Breast epithelium (tissue), 4 donors: ENCODE measurements at regions not wholly inside any gene's neighbourhood (a gene's known extent, or its start where the extent isn't known, plus 50 kb on each side); places are given as distances from the start of the nearest gene placed in this dataset.
"Not testable (repeated sequence)": the region's sequence is repeated elsewhere in the genome, so short reads cannot be mapped to it uniquely, and the experiment has no call there.

Source experiments
- DNase-seq, 2 donors: peaks; one replicate each; pipeline ENCODE4 v3.0.0-alpha.2; 2019; ENCODE audit warnings: low spot score in 2 of 2
- H3K27ac ChIP-seq, 2 donors: fragments of 200-600 bp; sonication (generic) in 1 of 2; one replicate each; pipeline ENCODE4 v1.5.1; 2016 to 2019; ENCODE audit warnings: mild to moderate bottlenecking in 1 of 2
- H3K27me3 ChIP-seq, 2 donors: fragments of 200-600 bp; sonication (generic) in 1 of 2; one replicate each; pipeline versions ENCODE4 v1.5.1 to v1.6.0; 2017 to 2019; ENCODE audit warnings: control low read depth in 1 of 2, mild to moderate bottlenecking in 1 of 2
- H3K36me3 ChIP-seq: fragments of 200-600 bp; one replicate; pipeline ENCODE4 v1.5.1; 2019
- H3K4me1 ChIP-seq, 2 donors: fragments of 200-600 bp; sonication (generic); one replicate each; pipeline ENCODE4 v1.5.1; 2016 to 2019; ENCODE audit warnings: control low read depth in 1 of 2
- H3K4me3 ChIP-seq, 3 donors: fragments of 200-600 bp; sonication (generic); 1 replicate in 2 of 3; 2 replicates in 1 of 3; pipeline ENCODE4 v1.5.1; 2016 to 2019; ENCODE audit warnings: mild to moderate bottlenecking in 3 of 3, moderate library complexity in 2 of 3
- H3K9me3 ChIP-seq, 2 donors: fragments of 200-600 bp; sonication (generic) in 1 of 2; one replicate each; pipeline ENCODE4 v1.5.1; 2016 to 2019; ENCODE audit warnings: control low read depth in 1 of 2
- POLR2A ChIP-seq: fragments of 450-650 bp; IDR thresholded peaks from one replicate; pipeline ENCODE4 v1.6.1; 2016; ENCODE audit warnings: antibody characterized with exemption, mild to moderate bottlenecking, moderate library complexity
- POLR2AphosphoS5 ChIP-seq, 3 donors: sonication (generic); formaldehyde crosslinking; IDR thresholded peaks; one replicate each; pipeline ENCODE4 v1.6.1; 2017; ENCODE audit warnings: antibody characterized with exemption in 3 of 3
- intact Hi-C: fragments of 100-400 bp; cut with DNase I; formaldehyde crosslinking; loops from one replicate; pipeline ENCODE4 v1.15.1; 2023; ENCODE audit warnings: low total_unique reads
- TF ChIP-seq, protein P1 (sequence below), 3 donors: fragments of 450-650 bp; IDR thresholded peaks; one replicate each; pipeline ENCODE4 v1.5.1; 2016 to 2017; ENCODE audit warnings: antibody characterized with exemption in 3 of 3, mild to moderate bottlenecking in 3 of 3, moderate library complexity in 3 of 3

DNA sequence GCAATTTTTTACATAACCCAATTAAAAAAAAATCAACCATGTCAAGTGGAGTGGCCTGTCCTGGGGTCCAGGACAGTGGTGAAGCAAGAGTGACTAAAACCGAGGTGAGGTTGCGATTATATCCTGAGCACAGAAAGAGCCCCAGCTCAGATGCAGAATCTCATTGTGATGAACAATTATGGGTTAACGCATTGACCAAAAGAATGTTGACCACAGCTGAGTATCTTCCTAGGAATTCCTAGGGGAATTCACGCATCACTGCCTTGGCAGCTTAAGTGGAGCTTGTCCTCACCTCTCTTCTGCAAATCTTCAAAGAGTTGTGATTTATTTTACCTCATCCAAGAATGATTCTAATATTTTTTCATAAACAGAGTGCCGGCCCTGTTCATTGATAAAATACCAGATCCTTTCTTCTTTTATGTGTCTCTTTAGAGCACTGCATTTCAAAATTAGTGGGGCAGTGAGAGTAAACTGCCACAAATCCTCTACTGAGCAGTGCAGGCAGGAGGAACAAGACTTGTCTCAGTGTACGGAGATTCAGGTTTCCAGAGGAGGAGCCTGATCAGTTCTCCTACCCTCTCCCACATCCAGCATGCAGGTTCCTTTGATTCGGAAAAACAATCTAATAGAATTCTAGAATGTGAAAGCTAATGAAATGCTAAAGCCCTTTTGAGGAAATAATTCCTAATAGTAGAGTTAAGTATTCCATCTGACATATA lies 60.1 kb upstream of the ZNF184 start:
- TF ChIP-seq POLR2AphosphoS5 (IDR thresholded peaks at IDR 0.05) (no peak), POLR2A (no peak)
- TF ChIP-seq, protein P1, sequence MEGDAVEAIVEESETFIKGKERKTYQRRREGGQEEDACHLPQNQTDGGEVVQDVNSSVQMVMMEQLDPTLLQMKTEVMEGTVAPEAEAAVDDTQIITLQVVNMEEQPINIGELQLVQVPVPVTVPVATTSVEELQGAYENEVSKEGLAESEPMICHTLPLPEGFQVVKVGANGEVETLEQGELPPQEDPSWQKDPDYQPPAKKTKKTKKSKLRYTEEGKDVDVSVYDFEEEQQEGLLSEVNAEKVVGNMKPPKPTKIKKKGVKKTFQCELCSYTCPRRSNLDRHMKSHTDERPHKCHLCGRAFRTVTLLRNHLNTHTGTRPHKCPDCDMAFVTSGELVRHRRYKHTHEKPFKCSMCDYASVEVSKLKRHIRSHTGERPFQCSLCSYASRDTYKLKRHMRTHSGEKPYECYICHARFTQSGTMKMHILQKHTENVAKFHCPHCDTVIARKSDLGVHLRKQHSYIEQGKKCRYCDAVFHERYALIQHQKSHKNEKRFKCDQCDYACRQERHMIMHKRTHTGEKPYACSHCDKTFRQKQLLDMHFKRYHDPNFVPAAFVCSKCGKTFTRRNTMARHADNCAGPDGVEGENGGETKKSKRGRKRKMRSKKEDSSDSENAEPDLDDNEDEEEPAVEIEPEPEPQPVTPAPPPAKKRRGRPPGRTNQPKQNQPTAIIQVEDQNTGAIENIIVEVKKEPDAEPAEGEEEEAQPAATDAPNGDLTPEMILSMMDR (IDR thresholded peaks at IDR 0.05) = no peak
- intact Hi-C loops = no loop called here
- Histone ChIP-seq H3K27me3 (peaks cover 0 to 37% of the 10 kb centered on the region in 2 donors), H3K4me1 (no peaks in the 10 kb centered on the region), H3K9me3 (no peaks in the 10 kb centered on the region), H3K27ac (no peak overlapping the region), H3K36me3 (no peaks in the 10 kb centered on the region), H3K4me3 (no peak overlapping the region)
- no peak for DNase-seq

DNA sequence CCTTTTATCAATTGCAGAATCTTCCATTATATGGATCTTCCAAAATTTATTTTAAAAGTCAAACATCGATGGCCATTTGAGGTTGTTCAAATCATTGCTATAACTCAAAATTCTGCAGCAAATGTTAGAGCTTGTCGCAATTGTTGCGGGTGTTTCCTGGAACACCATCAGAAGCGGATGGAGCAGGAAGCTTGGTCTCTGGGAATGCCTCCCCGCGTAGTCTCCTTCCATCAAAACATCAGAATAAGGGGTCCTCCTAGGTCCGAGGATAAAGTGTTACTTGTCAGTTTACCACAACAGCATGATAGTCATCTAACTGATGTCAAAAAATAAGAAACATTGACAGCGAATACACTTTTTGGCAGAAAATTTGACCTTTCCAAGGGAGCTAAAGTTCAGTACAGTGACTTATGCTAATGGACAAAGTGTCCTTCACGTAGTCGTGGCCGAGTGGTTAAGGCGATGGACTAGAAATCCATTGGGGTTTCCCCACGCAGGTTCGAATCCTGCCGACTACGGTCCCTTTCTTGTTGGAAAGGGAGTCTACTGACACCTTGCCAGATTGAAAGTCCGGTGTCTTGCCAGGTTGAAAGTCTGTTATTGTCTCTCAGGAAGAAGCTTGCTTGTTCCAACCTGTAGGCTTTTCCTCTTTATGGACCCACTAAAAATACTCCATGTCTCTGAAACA lies 59.0 kb upstream of the ZNF184 start:
- Histone ChIP-seq H3K9me3 (no peaks in the 10 kb centered on the region), H3K27ac (no peak overlapping the region), H3K4me1 (no peaks in the 10 kb centered on the region), H3K4me3 (no peak overlapping the region), H3K36me3 (no peaks in the 10 kb centered on the region), H3K27me3 (peaks cover 0 to 32% of the 10 kb centered on the region in 2 donors)
- no peak for TF ChIP-seq POLR2A
- TF ChIP-seq, protein P1 (IDR thresholded peaks at IDR 0.05) = no peak
- intact Hi-C loops = no loop called here
- DNase-seq = no peak

DNA sequence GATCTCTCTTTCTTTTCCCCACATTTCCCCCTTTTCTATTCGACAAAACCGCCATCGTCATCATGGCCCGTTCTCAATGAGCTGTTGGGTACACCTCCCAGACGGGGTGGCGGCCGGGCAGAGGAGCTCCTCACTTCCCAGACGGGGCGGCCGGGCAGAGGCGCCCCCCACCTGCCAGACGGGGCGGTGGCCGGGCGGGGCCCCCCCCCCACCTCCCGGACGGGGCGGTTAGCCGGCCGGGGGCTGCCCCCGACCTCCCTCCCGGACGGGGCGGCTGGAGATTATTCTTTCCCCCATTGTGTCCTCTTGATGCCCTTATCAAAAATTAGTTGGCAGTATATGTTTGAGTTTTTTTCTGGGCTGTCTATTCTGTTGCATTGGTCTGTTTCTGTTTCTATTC lies 56.9 kb upstream of the ZNF184 start:
- not testable (repeated sequence) for H3K27ac ChIP-seq, H3K4me1 ChIP-seq, H3K4me3 ChIP-seq, H3K36me3 ChIP-seq, DNase-seq, H3K9me3 ChIP-seq
- intact Hi-C loops = loop anchor here (10.0 kb wide), 1 partner anchor 745 kb away; no protein-coding TSS in a partner anchor
- peaks cover 0 to 25% of the 10 kb centered on the region in 2 donors for H3K27me3 ChIP-seq

DNA sequence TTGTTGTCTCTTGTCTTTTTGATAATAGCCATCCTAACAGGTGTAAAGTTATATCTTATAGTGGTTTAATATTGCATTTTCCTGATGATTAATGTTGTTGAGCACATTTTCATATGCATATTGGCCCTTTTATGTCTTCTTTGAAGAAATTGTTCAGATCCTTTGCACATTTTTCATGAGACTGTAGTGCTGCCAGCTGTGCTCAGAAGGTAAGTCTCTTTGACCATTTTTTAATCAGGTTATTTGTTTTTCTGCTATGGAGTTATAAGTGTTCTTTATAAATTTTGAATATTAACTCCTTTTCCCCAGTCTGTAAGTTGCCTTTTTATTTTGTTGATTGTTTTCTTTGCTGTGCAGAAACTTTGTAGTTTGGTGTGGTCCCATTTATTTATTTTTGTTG lies 55.8 kb upstream of the ZNF184 start:
- intact Hi-C loops = loop anchor here (10.0 kb wide), 1 partner anchor 746 kb away; no protein-coding TSS in a partner anchor
- TF ChIP-seq, protein P1 (IDR thresholded peaks at IDR 0.05) = no peak
- TF ChIP-seq POLR2AphosphoS5 (IDR thresholded peaks at IDR 0.05) (no peak), POLR2A (no peak)
- Histone ChIP-seq H3K36me3 (no peaks in the 10 kb centered on the region), H3K4me3 (no peak overlapping the region), H3K4me1 (no peaks in the 10 kb centered on the region), H3K27ac (no peak overlapping the region), H3K27me3 (peaks cover 0 to 21% of the 10 kb centered on the region in 2 donors), H3K9me3 (no peaks in the 10 kb centered on the region)
- DNase-seq = no peak
